Neural progenitor cell (in vitro differentiated cells): ENCODE measurements at regions not wholly inside any gene's neighbourhood (a gene's known extent, or its start where the extent isn't known, plus 50 kb on each side); places are given as distances from the start of the nearest gene placed in this dataset.

Experiments used
- DNase-seq: peaks from one replicate; pipeline ENCODE4 v3.0.0-alpha.2; 2016; ENCODE audit warnings: low spot score
- H2AFZ ChIP-seq: fragments of 200-600 bp; sonication (generic); replicated peaks from 2 replicates; pipeline ENCODE4 v1.6.1; 2016; ENCODE audit warnings: antibody characterized with exemption
- H3F3A ChIP-seq: fragments of 200-600 bp; sonication (generic); 2 replicates; pipeline ENCODE4 v1.6.1; 2016; ENCODE audit warnings: antibody characterized with exemption, low read depth
- H3K27ac ChIP-seq: fragments of 200-600 bp; sonication (generic); 2 replicates; pipeline ENCODE4 v1.5.1; 2016; ENCODE audit warnings: mild to moderate bottlenecking
- H3K27me3 ChIP-seq: fragments of 200-600 bp; sonication (generic); 2 replicates; pipeline ENCODE4 v1.6.1; 2016; ENCODE audit warnings: mild to moderate bottlenecking, moderate library complexity
- H3K36me3 ChIP-seq: fragments of 200-600 bp; sonication (generic); 2 replicates; pipeline ENCODE4 v1.5.1; 2016
- H3K4me1 ChIP-seq: fragments of 200-600 bp; sonication (generic); 2 replicates; pipeline ENCODE4 v1.6.1; 2016; ENCODE audit warnings: mixed run types
- H3K4me2 ChIP-seq: fragments of 200-600 bp; sonication (generic); 2 replicates; pipeline ENCODE4 v1.6.1; 2016
- H3K4me3 ChIP-seq: fragments of 200-600 bp; sonication (generic); 2 replicates; pipeline ENCODE4 v1.5.1; 2016
- H3K79me2 ChIP-seq: fragments of 200-600 bp; sonication (generic); 2 replicates; pipeline ENCODE4 v1.6.1; 2016; ENCODE audit warnings: low read depth
- H3K9ac ChIP-seq: fragments of 200-600 bp; sonication (generic); 2 replicates; pipeline ENCODE4 v1.6.1; 2016
- H3K9me3 ChIP-seq: fragments of 200-600 bp; sonication (generic); 2 replicates; pipeline ENCODE4 v1.5.1; 2016; ENCODE audit warnings: low read depth
- H4K20me1 ChIP-seq: fragments of 200-600 bp; sonication (generic); 2 replicates; pipeline ENCODE4 v1.6.1; 2016; ENCODE audit warnings: low read depth
- H3K27ac Mint-ChIP-seq: 3 replicates; pipeline ENCODE4 v1.8.0; 2021; ENCODE audit warnings: mixed read lengths
- H3K27me3 Mint-ChIP-seq: 2 replicates; pipeline ENCODE4 v1.8.0; 2022; ENCODE audit warnings: low read depth, mild to moderate bottlenecking, inconsistent platforms, moderate library complexity, mixed read lengths; ENCODE audit not compliant: insufficient read depth
- H3K36me3 Mint-ChIP-seq: 3 replicates; pipeline ENCODE4 v1.8.0; 2021; ENCODE audit warnings: mixed read lengths
- H3K4me1 Mint-ChIP-seq: 3 replicates; pipeline ENCODE4 v1.8.0; 2021; ENCODE audit warnings: mixed read lengths
- H3K4me3 Mint-ChIP-seq: 3 replicates; pipeline ENCODE4 v1.8.0; 2021; ENCODE audit warnings: mild to moderate bottlenecking, moderate library complexity, mixed read lengths
- H3K9me3 Mint-ChIP-seq: 3 replicates; pipeline ENCODE4 v1.8.0; 2020; ENCODE audit warnings: mixed read lengths
- CTCF ChIP-seq: fragments of 200-600 bp; sonication (generic); IDR thresholded peaks from 2 replicates; pipeline ENCODE4 v1.5.1; 2017; ENCODE audit warnings: antibody characterized with exemption, mild to moderate bottlenecking
- EZH2 ChIP-seq: fragments of 200-600 bp; sonication (generic); IDR thresholded peaks from 2 replicates; pipeline ENCODE4 v1.6.1; 2017; ENCODE audit warnings: antibody characterized with exemption, mild to moderate bottlenecking, moderate library complexity
- EZH2phosphoT487 ChIP-seq: fragments of 200-600 bp; sonication (generic); IDR thresholded peaks from 2 replicates; pipeline ENCODE4 v1.6.1; 2017; ENCODE audit warnings: antibody characterized with exemption

GRCh38 chr3:22724420-22724819 lies 478.7 kb upstream of the UBE2E2 start:
- H3K9me3 ChIP-seq = no peaks in the 10 kb centered on the region
- no peaks in the 10 kb centered on the region for H3K36me3 ChIP-seq
- no peak overlapping the region for H3K4me3 ChIP-seq
- H3K9ac ChIP-seq = no peak overlapping the region
- Mint-ChIP-seq H3K9me3 (no peaks in the 10 kb centered on the region), H3K4me3 (no peak overlapping the region), H3K27me3 (peaks cover 2% of the 10 kb centered on the region), H3K27ac (no peak overlapping the region), H3K36me3 (no peaks in the 10 kb centered on the region), H3K4me1 (peaks cover 4% of the 10 kb centered on the region)
- no peak overlapping the region for H2AFZ ChIP-seq
- no peaks in the 10 kb centered on the region for H3K4me1 ChIP-seq
- TF ChIP-seq EZH2phosphoT487 (no peak), CTCF (no peak), EZH2 (no peak)
- no peaks in the 10 kb centered on the region for H3K79me2 ChIP-seq
- no peak overlapping the region for H3K4me2 ChIP-seq
- H3F3A ChIP-seq = no peaks in the 10 kb centered on the region
- H4K20me1 ChIP-seq = no peaks in the 10 kb centered on the region
- H3K27ac ChIP-seq = no peak overlapping the region
- DNase-seq = no peak
- H3K27me3 ChIP-seq = no peaks in the 10 kb centered on the region

- H3K4me3 ChIP-seq = no peak overlapping the region
- no peaks in the 10 kb centered on the region for H3K4me1 ChIP-seq
- TF ChIP-seq CTCF = no peak
- TF ChIP-seq EZH2phosphoT487 = no peak
- no peak for TF ChIP-seq EZH2
- H3K27ac ChIP-seq = no peak overlapping the region
- Mint-ChIP-seq H3K27me3 (peaks cover 8% of the 10 kb centered on the region), H3K4me3 (no peak overlapping the region), H3K27ac (no peak overlapping the region), H3K4me1 (peaks cover 7% of the 10 kb centered on the region), H3K9me3 (peaks cover 5% of the 10 kb centered on the region), H3K36me3 (no peaks in the 10 kb centered on the region)
- H3K9ac ChIP-seq = no peak overlapping the region
- no peaks in the 10 kb centered on the region for H3K27me3 ChIP-seq
- no peak overlapping the region for H3K4me2 ChIP-seq
- H2AFZ ChIP-seq = no peak overlapping the region
- DNase-seq = no peak
- no peaks in the 10 kb centered on the region for H3K9me3 ChIP-seq
- no peaks in the 10 kb centered on the region for H3F3A ChIP-seq
- no peaks in the 10 kb centered on the region for H3K36me3 ChIP-seq
- H4K20me1 ChIP-seq = no peaks in the 10 kb centered on the region
- H3K79me2 ChIP-seq = no peaks in the 10 kb centered on the region
These were observed 474.7 kb upstream of the UBE2E2 start for GRCh38 chr3:22728406-22728805.

- TF ChIP-seq EZH2 = no peak
- no peak for TF ChIP-seq CTCF
- no peak for TF ChIP-seq EZH2phosphoT487
- H3K9me3 Mint-ChIP-seq = peaks cover 5% of the 10 kb centered on the region
- H3K27me3 ChIP-seq = no peaks in the 10 kb centered on the region
- no peaks in the 10 kb centered on the region for H3K4me1 ChIP-seq
- no peak overlapping the region for H3K27ac ChIP-seq
- no peak overlapping the region for H3K4me2 ChIP-seq
- no peak overlapping the region for H3K4me3 ChIP-seq
- H4K20me1 ChIP-seq = no peaks in the 10 kb centered on the region
- no peak overlapping the region for H3K4me3 Mint-ChIP-seq
- DNase-seq = no peak
- no peaks in the 10 kb centered on the region for H3K79me2 ChIP-seq
- no peak overlapping the region for H3K27ac Mint-ChIP-seq
- no peaks in the 10 kb centered on the region for H3F3A ChIP-seq
- no peaks in the 10 kb centered on the region for H3K36me3 ChIP-seq
- H3K9me3 ChIP-seq = no peaks in the 10 kb centered on the region
- H2AFZ ChIP-seq = no peak overlapping the region
- H3K36me3 Mint-ChIP-seq = no peaks in the 10 kb centered on the region
- peaks cover 12% of the 10 kb centered on the region for H3K4me1 Mint-ChIP-seq
- H3K9ac ChIP-seq = no peak overlapping the region
- peaks cover 8% of the 10 kb centered on the region for H3K27me3 Mint-ChIP-seq
These were observed 473.9 kb upstream of the UBE2E2 start for GRCh38 chr3:22729212-22729611.

GRCh38 chr3:22729981-22730380 lies 473.1 kb upstream of the UBE2E2 start:
- no peak overlapping the region for H2AFZ ChIP-seq
- H3K27me3 ChIP-seq = no peaks in the 10 kb centered on the region
- H3K9me3 ChIP-seq = no peaks in the 10 kb centered on the region
- no peak overlapping the region for H3K9ac ChIP-seq
- DNase-seq = no peak
- Mint-ChIP-seq H3K4me1 (peaks cover 15% of the 10 kb centered on the region), H3K36me3 (no peaks in the 10 kb centered on the region), H3K27me3 (peaks cover 8% of the 10 kb centered on the region), H3K27ac (no peak overlapping the region), H3K4me3 (no peak overlapping the region), H3K9me3 (peaks cover 5% of the 10 kb centered on the region)
- H3K4me1 ChIP-seq = no peaks in the 10 kb centered on the region
- TF ChIP-seq CTCF = peak; percentile 39
- TF ChIP-seq EZH2 = no peak
- no peaks in the 10 kb centered on the region for H4K20me1 ChIP-seq
- H3K4me2 ChIP-seq = no peak overlapping the region
- H3K27ac ChIP-seq = no peak overlapping the region
- no peak overlapping the region for H3K4me3 ChIP-seq
- H3F3A ChIP-seq = no peaks in the 10 kb centered on the region
- no peaks in the 10 kb centered on the region for H3K79me2 ChIP-seq
- no peaks in the 10 kb centered on the region for H3K36me3 ChIP-seq
